ENCODE measurements at regions not wholly inside any gene's neighbourhood (a gene's known extent, or its start where the extent isn't known, plus 50 kb on each side); places are given as distances from the start of the nearest gene placed in this dataset.

DNA sequence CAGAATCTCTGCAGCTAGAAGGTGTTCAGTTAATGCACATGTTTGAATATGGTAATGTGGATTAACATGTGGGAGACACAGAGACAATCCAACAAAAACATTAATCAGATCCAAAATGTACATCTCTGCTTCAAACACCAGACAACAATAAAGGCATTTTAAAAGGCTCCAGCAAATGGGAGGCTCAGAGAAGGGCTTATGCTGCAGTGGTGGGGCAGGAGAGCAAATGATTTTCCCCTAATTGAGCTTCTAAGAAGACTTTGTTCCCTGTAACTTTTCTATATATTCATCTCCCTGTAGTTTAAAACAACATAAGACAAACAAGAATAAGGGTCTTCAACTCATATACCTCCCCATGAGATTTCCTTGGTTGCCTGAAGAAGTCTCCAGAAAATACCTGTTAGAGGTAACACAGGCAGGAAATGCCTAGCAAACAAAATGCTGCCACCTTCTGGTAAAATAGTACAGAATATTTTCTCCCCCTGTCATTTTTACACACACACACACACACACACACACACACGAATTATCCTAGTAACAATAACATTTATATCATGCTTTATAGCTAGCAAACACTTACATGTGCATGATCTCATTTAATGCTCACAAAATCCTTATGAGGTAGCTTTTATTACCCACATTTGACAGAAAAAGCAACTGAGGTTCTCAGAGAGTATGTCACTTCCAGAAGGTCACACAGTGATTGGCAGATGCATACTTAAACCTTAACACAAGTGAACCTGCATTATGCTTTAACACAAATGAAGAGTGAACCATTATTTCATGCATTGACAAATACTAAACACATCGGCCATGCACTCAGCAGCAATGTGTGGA lies 123.4 kb upstream of the MB21D2 start:
- TF ChIP-seq CTCF (IDR thresholded peaks at IDR 0.05; ENCODE audit: control extremely low read depth in 1 of 3, insufficient read depth in 1 of 3, low read depth in 1 of 3, low read length in 3 of 3) (peak in 2 of 3 experiments; percentile 45 to 54; a peak in 2 of 4 replicates), EZH2 (IDR thresholded peaks at IDR 0.05; ENCODE audit: low read depth, low read length, severe bottlenecking) (no peak), KDM1A (IDR thresholded peaks at IDR 0.05; ENCODE audit: borderline replicate concordance, low read length) (no peak), YY1 (IDR thresholded peaks at IDR 0.05; ENCODE audit: low read depth, low read length) (no peak), POU5F1 (IDR thresholded peaks at IDR 0.05; ENCODE audit: low read depth, low read length) (no peak), ZNF274 (IDR thresholded peaks at IDR 0.05; ENCODE audit: borderline replicate concordance, extremely low read depth, low read length) (no peak), USF2 (IDR thresholded peaks at IDR 0.05; ENCODE audit: low read length) (no peak), EGR1 (IDR thresholded peaks at IDR 0.05; ENCODE audit: borderline replicate concordance, low read depth, low read length) (no peak), CBX5 (IDR thresholded peaks at IDR 0.05; ENCODE audit: low read depth, low read length) (no peak), SP1 (IDR thresholded peaks at IDR 0.05; ENCODE audit: low read depth, low read length) (no peak), JUN (IDR thresholded peaks at IDR 0.05; ENCODE audit: low read depth, low read length) (no peak), TAF1 (IDR thresholded peaks at IDR 0.05; ENCODE audit: low read depth, low read length) (no peak)
